Liver (tissue), 3 donors: ENCODE measurements at regions not wholly inside any gene's neighbourhood (a gene's known extent, or its start where the extent isn't known, plus 50 kb on each side); places are given as distances from the start of the nearest gene placed in this dataset.

Experiments
- ATF3 ChIP-seq: IDR thresholded peaks from 2 replicates; pipeline ENCODE4 v1.6.1; 2016; ENCODE audit warnings: antibody characterized with exemption
- CTCF ChIP-seq: fragments of 150-350 bp; IDR thresholded peaks from 2 replicates; pipeline ENCODE4 v1.5.1; 2017; ENCODE audit warnings: improper control_type of control experiment, low read depth, low read length; ENCODE audit not compliant: missing input control
- HNF4G ChIP-seq: IDR thresholded peaks from 2 replicates; pipeline ENCODE4 v1.6.1; 2016; ENCODE audit warnings: antibody characterized with exemption
- REST ChIP-seq: IDR thresholded peaks from 2 replicates; pipeline ENCODE4 v1.6.1; 2016; ENCODE audit warnings: antibody characterized with exemption, mild to moderate bottlenecking
- RXRA ChIP-seq, 2 donors: IDR thresholded peaks; 2 replicates each; pipeline ENCODE4 v1.6.1; 2017 to 2018; ENCODE audit warnings: antibody characterized with exemption in 2 of 2, mild to moderate bottlenecking in 1 of 2
- donor health status: healthy.
- donor health status: healthy.

- TF ChIP-seq REST (no peak), CTCF (no peak), HNF4G (no peak), ATF3 (no peak), RXRA (IDR thresholded peaks at IDR 0.05) (no peak)
Observed at GRCh38 chr2:104420953-104421352, 433.0 kb upstream of the POU3F3 start.
